NCI-H1092 treated with DMSO at 0.1 percent for 48 hours (cell line): ENCODE measurements at regions not wholly inside any gene's neighbourhood (a gene's known extent, or its start where the extent isn't known, plus 50 kb on each side); places are given as distances from the start of the nearest gene placed in this dataset.
"Not testable (repeated sequence)": the region's sequence is repeated elsewhere in the genome, so short reads cannot be mapped to it uniquely, and the experiment has no call there.

Source experiments
- DNase-seq: peaks from one replicate; lab custom pipeline; 2025; lab: John Stamatoyannopoulos, UW

- no peak for DNase-seq
These were observed 83.1 kb upstream of the LYPLAL1 start for GRCh38 chr1:219090607-219091006.

GRCh38 chr1:219092206-219092605 is 81.5 kb upstream of the LYPLAL1 start:
- no peak for DNase-seq

DNA sequence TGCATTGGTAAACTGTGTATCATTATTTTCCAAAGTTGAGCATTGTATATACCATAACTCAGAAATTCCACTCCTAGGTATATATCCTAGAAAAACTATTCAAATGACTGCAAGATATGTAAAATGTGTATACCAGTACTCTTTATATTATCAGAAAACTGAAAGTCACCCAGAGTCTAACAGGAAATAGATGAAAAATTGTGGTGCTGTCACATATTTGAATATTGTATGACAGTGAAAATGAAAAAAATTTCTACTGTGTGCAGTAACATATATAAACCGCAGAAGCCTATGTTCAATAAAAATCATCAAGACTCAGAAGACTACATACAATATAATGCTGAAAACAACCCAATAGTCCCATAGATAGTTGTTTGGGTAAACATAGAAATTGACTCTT is 74.4 kb upstream of the LYPLAL1 start:
- DNase-seq, result no peak

- no peak for DNase-seq
These were observed 73.6 kb upstream of the LYPLAL1 start for GRCh38 chr1:219100059-219100458.

- DNase-seq, result not testable (repeated sequence)
These were observed 71.2 kb upstream of the LYPLAL1 start for GRCh38 chr1:219102466-219102865.

- DNase-seq, result no peak
These were observed 67.8 kb upstream of the LYPLAL1 start for GRCh38 chr1:219105893-219106292.

- DNase-seq, result no peak
These were observed 64.2 kb upstream of the LYPLAL1 start for GRCh38 chr1:219109424-219110018.

DNA sequence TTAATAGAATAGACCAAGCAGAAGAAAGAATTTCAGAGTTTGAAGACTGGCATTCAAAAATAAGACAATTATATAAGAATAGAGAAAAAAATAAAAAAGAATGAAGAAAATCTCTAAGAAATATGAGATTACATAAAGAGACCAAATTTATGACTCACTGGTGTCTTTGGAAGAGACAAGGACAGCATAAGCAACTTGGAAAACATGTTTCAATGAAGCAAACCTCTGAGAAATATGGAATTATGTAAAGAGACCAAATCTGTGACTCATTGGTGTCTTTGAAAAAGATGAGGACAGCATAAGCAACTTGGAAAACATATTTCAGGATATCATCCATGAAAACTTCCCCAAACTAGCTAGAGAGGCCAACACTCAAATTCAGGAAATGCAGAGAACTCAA is 60.4 kb upstream of the LYPLAL1 start:
- no peak for DNase-seq

GRCh38 chr1:219114014-219114413 is 59.7 kb upstream of the LYPLAL1 start:
- no peak for DNase-seq

DNA sequence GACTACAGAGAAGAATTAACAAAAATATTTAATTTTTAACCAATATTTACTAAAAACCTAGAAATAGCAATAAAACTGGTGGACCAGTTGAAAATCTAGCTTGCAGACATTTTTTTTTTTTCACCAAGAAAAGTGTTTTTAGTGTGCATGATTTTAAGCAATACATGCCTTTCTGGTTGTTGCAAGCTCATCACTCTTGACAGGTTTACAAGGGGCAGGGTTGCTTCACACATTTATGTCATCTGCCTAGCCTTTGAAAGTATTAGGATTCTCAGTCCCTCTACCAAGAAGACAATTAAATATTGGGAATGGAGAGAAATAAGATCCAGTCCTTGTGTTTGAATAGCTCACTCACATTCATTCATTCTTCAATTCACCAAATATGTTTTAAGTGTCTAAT is 53.8 kb upstream of the LYPLAL1 start:
- no peak for DNase-seq

DNA sequence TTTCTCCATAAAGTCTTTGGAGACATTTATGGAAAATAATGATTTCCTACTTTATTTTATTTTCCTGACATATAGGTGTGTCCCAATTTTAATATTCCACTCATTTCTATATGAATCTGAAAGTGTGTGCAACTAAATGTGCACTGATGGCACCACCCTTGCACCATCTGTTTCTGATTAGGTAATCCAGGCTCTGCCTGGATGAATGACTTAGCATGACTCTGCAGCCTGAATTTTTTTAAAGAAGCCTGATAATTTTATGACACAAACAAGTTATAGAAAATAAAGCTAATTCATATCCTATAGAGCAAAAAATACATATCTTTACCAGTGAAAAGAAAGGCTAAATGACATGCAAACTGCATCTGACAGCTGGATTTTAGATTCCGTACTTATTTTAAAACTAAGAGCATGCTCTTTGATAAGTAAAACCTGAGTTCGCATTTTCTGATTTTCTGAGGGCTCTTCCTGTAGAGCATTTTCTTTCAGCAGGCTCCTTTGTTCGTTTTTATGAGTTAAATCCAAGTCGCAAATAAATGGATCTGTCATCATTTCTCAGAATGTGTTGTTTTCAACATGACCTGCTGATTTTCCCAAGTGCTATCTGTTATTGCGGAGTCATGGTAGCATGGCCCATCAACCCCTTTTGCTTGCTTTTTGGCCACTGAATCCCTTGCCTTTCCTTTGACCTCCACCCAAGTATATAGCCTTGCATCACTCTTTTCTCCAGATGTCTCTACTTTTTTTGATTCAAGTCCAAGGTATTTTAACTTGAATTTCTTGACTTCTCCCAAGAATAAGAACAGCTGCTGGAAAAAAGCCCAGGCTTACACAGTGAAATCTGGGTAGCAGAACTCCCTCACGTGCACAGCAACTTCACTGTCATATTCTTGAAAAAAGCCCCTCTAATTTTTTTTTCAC is 52.8 kb upstream of the LYPLAL1 start:
- DNase-seq, result no peak

DNA sequence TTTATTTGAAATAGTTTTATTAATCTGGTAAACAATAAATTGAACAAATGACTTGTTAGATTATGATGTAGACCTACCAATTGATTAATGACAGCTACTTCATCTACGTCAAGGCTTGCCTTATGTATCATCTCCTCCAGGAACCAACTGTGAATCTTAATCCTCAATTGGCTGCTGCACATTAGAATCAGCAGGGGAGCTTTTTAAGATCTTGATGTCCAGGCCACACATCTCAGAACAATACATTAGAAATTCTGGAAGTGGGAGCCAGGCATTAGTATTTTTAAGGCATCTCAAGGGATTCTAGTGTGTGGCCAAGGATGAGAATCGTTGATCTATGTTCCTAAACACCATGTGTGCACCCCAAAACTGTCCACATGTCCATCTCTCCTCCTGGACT is 52.0 kb upstream of the LYPLAL1 start:
- no peak for DNase-seq

DNA sequence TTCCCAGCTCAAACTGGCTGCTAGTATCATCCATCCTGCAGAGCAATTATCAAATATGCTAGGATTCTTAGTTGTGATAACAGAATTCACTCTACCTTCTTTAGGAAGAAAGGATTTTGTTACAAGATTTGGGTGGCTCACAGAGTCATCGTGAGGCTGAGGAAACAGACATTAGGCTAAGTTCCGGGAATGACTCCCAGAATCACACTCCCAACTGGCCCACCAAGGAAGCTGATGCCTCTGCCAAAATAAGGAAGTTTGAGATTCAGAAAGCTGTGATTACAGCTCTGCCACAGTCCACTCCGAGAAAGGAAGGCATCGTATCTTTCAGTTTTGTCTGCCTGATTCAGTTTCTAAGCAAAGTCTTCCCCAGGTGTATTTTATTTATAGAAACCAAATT is 50.6 kb upstream of the LYPLAL1 start:
- no peak for DNase-seq
